Activated CD8-positive, alpha-beta T cell treated with anti-CD3 and anti-CD28 coated beads for 36 hours (primary cell): ENCODE measurements at regions not wholly inside any gene's neighbourhood (a gene's known extent, or its start where the extent isn't known, plus 50 kb on each side); places are given as distances from the start of the nearest gene placed in this dataset.

ENCODE experiments used
- ATAC-seq: fragments of 200-7000 bp; cut with Tn5 transposase; one replicate; pipeline ENCODE4 v1.10.0; 2021; ENCODE audit warnings: mild to moderate bottlenecking, moderate library complexity
- CTCF ChIA-PET: fragments of 350-600 bp; sonication (Branson Sonifier 250); formaldehyde crosslinking; loops from one replicate; lab custom pipeline; 2021; ENCODE audit warnings: antibody characterized with exemption; lab: Charles Lee
- POLR2A ChIA-PET: fragments of 350-600 bp; sonication (Branson Sonifier 250); formaldehyde crosslinking; loops from one replicate; lab custom pipeline; 2021; ENCODE audit warnings: antibody characterized with exemption; lab: Charles Lee
- DNase-seq: peaks from one replicate; pipeline ENCODE4 v3.0.0-alpha.2; 2020
- H3K27ac Mint-ChIP-seq: one replicate; pipeline ENCODE4 v1.8.0; 2021; ENCODE audit warnings: mild to moderate bottlenecking, mixed read lengths
- H3K27me3 Mint-ChIP-seq: one replicate; pipeline ENCODE4 v1.8.0; 2021; ENCODE audit warnings: mixed read lengths
- H3K36me3 Mint-ChIP-seq: one replicate; pipeline ENCODE4 v1.8.0; 2021; ENCODE audit warnings: low read depth, mixed read lengths
- H3K4me1 Mint-ChIP-seq: one replicate; pipeline ENCODE4 v1.8.0; 2021; ENCODE audit warnings: low read depth, mixed read lengths
- H3K4me3 Mint-ChIP-seq: one replicate; pipeline ENCODE4 v1.8.0; 2021; ENCODE audit warnings: mild to moderate bottlenecking, moderate library complexity, mixed read lengths
- H3K9me3 Mint-ChIP-seq: one replicate; pipeline ENCODE4 v1.8.0; 2021; ENCODE audit warnings: mixed read lengths
- CTCF ChIP-seq: fragments of 200-600 bp; IDR thresholded peaks from one replicate; pipeline ENCODE4 v1.8.0; 2022; ENCODE audit warnings: antibody characterized with exemption, mild to moderate bottlenecking
- intact Hi-C: fragments of 100-400 bp; cut with micrococcal nuclease; formaldehyde crosslinking; loops from one replicate; pipeline ENCODE4 v1.10.0; 2022

- ATAC-seq (no peak), DNase-seq (no peak)
- no peak for TF ChIP-seq CTCF
- intact Hi-C loops: no loop called here
- Mint-ChIP-seq H3K9me3 (peaks cover 9% of the 10 kb centered on the region), H3K27ac (no peak overlapping the region), H3K4me1 (peaks cover 2% of the 10 kb centered on the region), H3K27me3 (peaks cover 15% of the 10 kb centered on the region), H3K4me3 (no peak overlapping the region), H3K36me3 (no peaks in the 10 kb centered on the region)
- POLR2A ChIA-PET: no interaction called here
- CTCF ChIA-PET: no interaction called here
Observed at GRCh38 chrX:805988-806387, 175.4 kb downstream of the SHOX start.

DNA sequence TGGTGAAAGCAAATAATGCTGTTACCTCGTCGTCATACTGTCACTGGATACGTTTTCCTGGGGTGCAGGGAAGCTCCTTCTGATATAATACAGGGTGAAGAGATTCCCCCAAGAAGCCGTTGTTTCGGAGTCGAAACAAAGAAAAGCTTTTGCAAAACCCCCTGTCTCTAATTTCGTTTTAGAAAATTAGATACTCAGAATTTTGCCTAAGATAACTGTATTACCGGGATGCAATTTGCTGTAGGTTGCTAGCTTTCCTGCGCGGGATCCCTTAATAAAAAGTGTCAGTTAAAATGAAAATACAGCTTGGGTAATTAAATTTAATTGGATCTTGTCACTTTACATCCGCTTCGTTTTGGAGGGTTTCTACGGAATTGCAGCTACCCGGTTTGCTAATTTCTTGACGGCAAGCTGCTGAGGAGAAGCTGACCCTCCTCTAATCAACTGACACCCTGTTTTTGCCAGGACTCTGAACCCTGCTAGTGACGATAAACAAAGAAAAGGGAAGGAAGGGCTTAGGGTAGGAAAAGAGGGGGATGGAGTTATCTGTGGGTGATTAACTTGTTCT lies 174.6 kb downstream of the SHOX start:
- peaks cover 17% of the 10 kb centered on the region for H3K27me3 Mint-ChIP-seq
- intact Hi-C loops: no loop called here
- H3K4me3 Mint-ChIP-seq: no peak overlapping the region
- H3K27ac Mint-ChIP-seq: no peak overlapping the region
- peaks cover 2% of the 10 kb centered on the region for H3K4me1 Mint-ChIP-seq
- no peak for ATAC-seq
- no peaks in the 10 kb centered on the region for H3K36me3 Mint-ChIP-seq
- peaks cover 12% of the 10 kb centered on the region for H3K9me3 Mint-ChIP-seq
- DNase-seq: no peak
- TF ChIP-seq CTCF: no peak
- ChIA-PET POLR2A (no interaction called here), CTCF (no interaction called here)

GRCh38 chrX:802846-803245 lies 172.3 kb downstream of the SHOX start:
- Mint-ChIP-seq H3K4me3 (no peak overlapping the region), H3K27me3 (peaks cover 17% of the 10 kb centered on the region), H3K9me3 (peaks cover 17% of the 10 kb centered on the region), H3K36me3 (no peaks in the 10 kb centered on the region), H3K4me1 (peaks cover 2% of the 10 kb centered on the region), H3K27ac (no peak overlapping the region)
- no peak for TF ChIP-seq CTCF
- CTCF ChIA-PET: no interaction called here
- DNase-seq: no peak
- intact Hi-C loops: no loop called here
- no peak for ATAC-seq
- POLR2A ChIA-PET: no interaction called here

- H3K36me3 Mint-ChIP-seq: no peaks in the 10 kb centered on the region
- ChIA-PET CTCF (no interaction called here), POLR2A (no interaction called here)
- H3K9me3 Mint-ChIP-seq: peaks cover 17% of the 10 kb centered on the region
- peaks cover 8% of the 10 kb centered on the region for H3K27me3 Mint-ChIP-seq
- no peak for ATAC-seq
- DNase-seq: no peak
- no peak overlapping the region for H3K27ac Mint-ChIP-seq
- no peak for TF ChIP-seq CTCF
- no peaks in the 10 kb centered on the region for H3K4me1 Mint-ChIP-seq
- H3K4me3 Mint-ChIP-seq: no peak overlapping the region
- intact Hi-C loops: no loop called here
Observed at GRCh38 chrX:799808-800207, 169.2 kb downstream of the SHOX start.

DNA sequence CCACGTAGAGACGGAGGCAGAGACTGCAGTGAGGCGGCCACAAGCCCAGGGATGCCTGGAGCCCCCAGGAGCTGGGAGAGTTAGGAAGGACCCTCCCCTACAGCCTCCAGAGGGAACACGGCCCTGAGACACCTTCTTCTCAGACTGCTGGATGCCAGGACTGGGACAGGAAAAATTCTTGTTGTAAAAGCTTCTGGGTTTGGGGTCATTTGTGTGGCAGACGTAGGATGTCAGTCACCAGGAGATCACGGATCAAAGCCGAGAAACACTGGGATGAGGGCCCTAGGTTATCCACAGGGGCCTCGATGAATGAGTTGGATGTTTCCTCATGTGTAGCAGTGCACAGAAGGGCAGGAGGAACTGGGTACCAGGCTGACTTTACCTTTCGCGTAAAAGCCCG lies 163.7 kb downstream of the SHOX start:
- Mint-ChIP-seq H3K27ac (no peak overlapping the region), H3K4me1 (no peaks in the 10 kb centered on the region), H3K36me3 (no peaks in the 10 kb centered on the region), H3K4me3 (no peak overlapping the region), H3K27me3 (peaks cover 15% of the 10 kb centered on the region), H3K9me3 (no peaks in the 10 kb centered on the region)
- no peak for ATAC-seq
- ChIA-PET POLR2A (no interaction called here), CTCF (no interaction called here)
- intact Hi-C loops: no loop called here
- DNase-seq: no peak
- TF ChIP-seq CTCF: no peak
